Chondrocyte (in vitro differentiated cells): ENCODE measurements at regions not wholly inside any gene's neighbourhood (a gene's known extent, or its start where the extent isn't known, plus 50 kb on each side); places are given as distances from the start of the nearest gene placed in this dataset.

ENCODE experiments used
- DNase-seq: peaks from one replicate; pipeline ENCODE4 v3.0.0; 2021; ENCODE audit warnings: mixed read lengths, low spot score
- H3K27ac Mint-ChIP-seq: one replicate; pipeline ENCODE4 v1.8.0; 2021; ENCODE audit warnings: mild to moderate bottlenecking, moderate library complexity, mixed read lengths; ENCODE audit not compliant: unreplicated experiment
- H3K27me3 Mint-ChIP-seq: 2 replicates; pipeline ENCODE4 v1.8.0; 2021; ENCODE audit warnings: low read depth, mixed read lengths
- H3K36me3 Mint-ChIP-seq: 2 replicates; pipeline ENCODE4 v1.8.0; 2021; ENCODE audit warnings: low read depth, mixed read lengths
- H3K4me1 Mint-ChIP-seq: 2 replicates; pipeline ENCODE4 v1.8.0; 2021; ENCODE audit warnings: low read depth, mild to moderate bottlenecking, mixed read lengths
- H3K4me3 Mint-ChIP-seq: one replicate; pipeline ENCODE4 v1.8.0; 2021; ENCODE audit warnings: mild to moderate bottlenecking, moderate library complexity, mixed read lengths; ENCODE audit not compliant: unreplicated experiment
- H3K9me3 Mint-ChIP-seq: 2 replicates; pipeline ENCODE4 v1.8.0; 2021; ENCODE audit warnings: low read depth, mixed read lengths
- TF ChIP-seq, protein P1 (sequence below): fragments of 200-600 bp; sonication (generic); IDR thresholded peaks from 2 replicates; pipeline ENCODE4 v1.5.0; 2021; ENCODE audit warnings: antibody characterized with exemption, mild to moderate bottlenecking, moderate library complexity

- Mint-ChIP-seq H3K27ac (no peak overlapping the region), H3K36me3 (no peaks in the 10 kb centered on the region)
- no peak for DNase-seq
These were observed 61.2 kb downstream of the VIP start for GRCh38 chr6:152811785-152812184.

GRCh38 chr6:152815230-152815872 is 64.8 kb downstream of the VIP start:
- peaks cover 15% of the 10 kb centered on the region for H3K27me3 Mint-ChIP-seq
- TF ChIP-seq, protein P1, sequence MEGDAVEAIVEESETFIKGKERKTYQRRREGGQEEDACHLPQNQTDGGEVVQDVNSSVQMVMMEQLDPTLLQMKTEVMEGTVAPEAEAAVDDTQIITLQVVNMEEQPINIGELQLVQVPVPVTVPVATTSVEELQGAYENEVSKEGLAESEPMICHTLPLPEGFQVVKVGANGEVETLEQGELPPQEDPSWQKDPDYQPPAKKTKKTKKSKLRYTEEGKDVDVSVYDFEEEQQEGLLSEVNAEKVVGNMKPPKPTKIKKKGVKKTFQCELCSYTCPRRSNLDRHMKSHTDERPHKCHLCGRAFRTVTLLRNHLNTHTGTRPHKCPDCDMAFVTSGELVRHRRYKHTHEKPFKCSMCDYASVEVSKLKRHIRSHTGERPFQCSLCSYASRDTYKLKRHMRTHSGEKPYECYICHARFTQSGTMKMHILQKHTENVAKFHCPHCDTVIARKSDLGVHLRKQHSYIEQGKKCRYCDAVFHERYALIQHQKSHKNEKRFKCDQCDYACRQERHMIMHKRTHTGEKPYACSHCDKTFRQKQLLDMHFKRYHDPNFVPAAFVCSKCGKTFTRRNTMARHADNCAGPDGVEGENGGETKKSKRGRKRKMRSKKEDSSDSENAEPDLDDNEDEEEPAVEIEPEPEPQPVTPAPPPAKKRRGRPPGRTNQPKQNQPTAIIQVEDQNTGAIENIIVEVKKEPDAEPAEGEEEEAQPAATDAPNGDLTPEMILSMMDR, result no peak
- no peak for DNase-seq
- H3K9me3 Mint-ChIP-seq, result no peaks in the 10 kb centered on the region
- no peak overlapping the region for H3K27ac Mint-ChIP-seq
- H3K4me1 Mint-ChIP-seq, result no peaks in the 10 kb centered on the region
- H3K4me3 Mint-ChIP-seq, result no peak overlapping the region
- no peaks in the 10 kb centered on the region for H3K36me3 Mint-ChIP-seq

More at GRCh38 chr6:152811785-152812184, 61.2 kb downstream of the VIP start:
- Mint-ChIP-seq H3K4me1 (no peaks in the 10 kb centered on the region), H3K4me3 (no peak overlapping the region), H3K27me3 (peaks cover 18% of the 10 kb centered on the region), H3K9me3 (no peaks in the 10 kb centered on the region)
- TF ChIP-seq, protein P1, result no peak

- H3K9me3 Mint-ChIP-seq, result no peaks in the 10 kb centered on the region
- TF ChIP-seq, protein P1, result no peak
- no peaks in the 10 kb centered on the region for H3K4me1 Mint-ChIP-seq
- no peaks in the 10 kb centered on the region for H3K36me3 Mint-ChIP-seq
- H3K27ac Mint-ChIP-seq, result no peak overlapping the region
- H3K27me3 Mint-ChIP-seq, result peaks cover 10% of the 10 kb centered on the region
- DNase-seq, result no peak
- no peak overlapping the region for H3K4me3 Mint-ChIP-seq
These were observed 65.5 kb downstream of the VIP start for GRCh38 chr6:152816055-152816454.

DNA sequence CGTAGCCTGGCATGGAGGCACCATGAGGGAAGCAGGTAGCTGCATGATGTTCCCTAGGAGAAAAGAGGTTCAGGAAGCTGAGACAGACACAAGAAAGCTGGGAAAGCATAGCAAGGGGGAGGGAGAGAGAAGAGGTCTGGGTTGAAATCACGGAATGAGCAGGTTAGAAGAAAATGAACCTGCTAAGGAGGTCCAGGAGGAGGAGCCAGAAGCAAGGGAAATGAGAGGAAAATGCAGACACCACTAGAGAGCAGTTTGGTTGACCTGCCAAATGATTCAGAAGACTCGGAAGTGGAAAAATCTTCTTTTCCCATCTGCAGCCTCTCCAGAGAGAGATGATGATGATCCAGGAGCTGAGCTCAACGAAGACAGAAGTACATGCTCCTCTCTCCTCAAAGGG is 70.9 kb downstream of the VIP start:
- Mint-ChIP-seq H3K9me3 (no peaks in the 10 kb centered on the region), H3K4me1 (no peaks in the 10 kb centered on the region), H3K27me3 (peaks cover 11% of the 10 kb centered on the region), H3K4me3 (no peak overlapping the region), H3K27ac (no peak overlapping the region), H3K36me3 (no peaks in the 10 kb centered on the region)
- TF ChIP-seq, protein P1, result no peak
- no peak for DNase-seq

DNA sequence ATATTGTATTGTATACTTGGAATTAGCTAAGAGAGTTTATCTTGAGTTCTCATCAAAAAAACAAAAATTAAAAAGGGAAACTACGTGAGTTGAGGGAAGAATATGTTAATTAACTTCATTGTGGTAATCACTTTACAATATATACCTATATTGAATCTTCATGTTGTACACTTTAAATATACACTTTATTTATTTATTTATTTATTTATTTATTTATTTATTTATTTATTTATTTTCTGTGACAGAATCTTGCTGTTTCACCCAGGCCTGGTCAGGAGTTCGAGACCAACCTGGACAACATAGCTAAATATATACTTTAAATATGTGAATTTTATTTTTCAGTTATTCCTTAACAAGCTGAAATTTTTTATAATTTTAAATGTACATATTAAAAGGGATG is 74.1 kb downstream of the VIP start:
- Mint-ChIP-seq H3K4me3 (no peak overlapping the region), H3K36me3 (no peaks in the 10 kb centered on the region), H3K9me3 (no peaks in the 10 kb centered on the region), H3K27ac (no peak overlapping the region), H3K27me3 (peaks cover 11% of the 10 kb centered on the region), H3K4me1 (no peaks in the 10 kb centered on the region)
- DNase-seq, result no peak
- TF ChIP-seq, protein P1, result no peak
